Progenitor cell of endocrine pancreas (in vitro differentiated cells): ENCODE measurements at regions not wholly inside any gene's neighbourhood (a gene's known extent, or its start where the extent isn't known, plus 50 kb on each side); places are given as distances from the start of the nearest gene placed in this dataset.

Source experiments
- DNase-seq: peaks from one replicate; pipeline ENCODE4 v3.0.0; 2021; ENCODE audit warnings: low spot score; ENCODE audit not compliant: unreplicated experiment
- H3K27ac Mint-ChIP-seq: 2 replicates; pipeline ENCODE4 v1.8.0; 2021; ENCODE audit warnings: mild to moderate bottlenecking, moderate library complexity, mixed read lengths
- H3K27me3 Mint-ChIP-seq: 2 replicates; pipeline ENCODE4 v1.8.0; 2021; ENCODE audit warnings: mixed read lengths
- H3K36me3 Mint-ChIP-seq: 2 replicates; pipeline ENCODE4 v1.8.0; 2022; ENCODE audit warnings: mixed read lengths; ENCODE audit not compliant: insufficient read depth
- H3K4me1 Mint-ChIP-seq: 2 replicates; pipeline ENCODE4 v1.8.0; 2021; ENCODE audit warnings: low read depth, mixed read lengths
- H3K4me3 Mint-ChIP-seq: 2 replicates; pipeline ENCODE4 v1.8.0; 2021; ENCODE audit warnings: low read depth, mild to moderate bottlenecking, moderate library complexity, mixed read lengths
- H3K9me3 Mint-ChIP-seq: 2 replicates; pipeline ENCODE4 v1.8.0; 2021; ENCODE audit warnings: low read depth, mixed read lengths
- CTCF ChIP-seq: fragments of 200-600 bp; sonication (generic); IDR thresholded peaks from one replicate; pipeline ENCODE4 v1.5.0; 2021; ENCODE audit warnings: antibody characterized with exemption, mild to moderate bottlenecking; ENCODE audit not compliant: unreplicated experiment

GRCh38 chr10:129394518-129395328 lies 72.3 kb upstream of the MGMT start:
- Mint-ChIP-seq H3K4me3 (no peak overlapping the region), H3K4me1 (peaks cover 10% of the 10 kb centered on the region), H3K9me3 (no peaks in the 10 kb centered on the region), H3K36me3 (no peaks in the 10 kb centered on the region), H3K27me3 (peaks cover 42% of the 10 kb centered on the region), H3K27ac (no peak overlapping the region)
- TF ChIP-seq CTCF = no peak
- no peak for DNase-seq

- peak overlapping the region; percentile 86 for H3K27ac Mint-ChIP-seq
- DNase-seq = no peak
These were observed 70.9 kb upstream of the MGMT start for GRCh38 chr10:129396021-129396722.

GRCh38 chr10:129397198-129397974 lies 69.7 kb upstream of the MGMT start:
- no peak for TF ChIP-seq CTCF
- H3K27me3 Mint-ChIP-seq = peaks cover 58% of the 10 kb centered on the region
- H3K9me3 Mint-ChIP-seq = no peaks in the 10 kb centered on the region
- H3K4me3 Mint-ChIP-seq = no peak overlapping the region
- no peaks in the 10 kb centered on the region for H3K36me3 Mint-ChIP-seq
- no peak overlapping the region for H3K27ac Mint-ChIP-seq
- no peak for DNase-seq
- H3K4me1 Mint-ChIP-seq = peaks cover 10% of the 10 kb centered on the region

More at GRCh38 chr10:129396021-129396722, 70.9 kb upstream of the MGMT start:
- Mint-ChIP-seq H3K36me3 (no peaks in the 10 kb centered on the region), H3K4me3 (no peak overlapping the region), H3K4me1 (peaks cover 10% of the 10 kb centered on the region), H3K9me3 (no peaks in the 10 kb centered on the region), H3K27me3 (peaks cover 53% of the 10 kb centered on the region)
- no peak for TF ChIP-seq CTCF

GRCh38 chr10:129398711-129399141 lies 68.3 kb upstream of the MGMT start:
- H3K36me3 Mint-ChIP-seq = no peaks in the 10 kb centered on the region
- peaks cover 57% of the 10 kb centered on the region for H3K27me3 Mint-ChIP-seq
- H3K27ac Mint-ChIP-seq = no peak overlapping the region
- no peaks in the 10 kb centered on the region for H3K9me3 Mint-ChIP-seq
- DNase-seq = no peak
- H3K4me1 Mint-ChIP-seq = peaks cover 10% of the 10 kb centered on the region
- no peak overlapping the region for H3K4me3 Mint-ChIP-seq
- no peak for TF ChIP-seq CTCF

GRCh38 chr10:129400426-129400825 lies 66.6 kb upstream of the MGMT start:
- Mint-ChIP-seq H3K36me3 (no peaks in the 10 kb centered on the region), H3K4me1 (peaks cover 10% of the 10 kb centered on the region), H3K27ac (no peak overlapping the region), H3K4me3 (no peak overlapping the region), H3K9me3 (no peaks in the 10 kb centered on the region), H3K27me3 (peaks cover 49% of the 10 kb centered on the region)
- DNase-seq = no peak
- TF ChIP-seq CTCF = no peak
